GM12891 (cell line): ENCODE measurements at regions not wholly inside any gene's neighbourhood (a gene's known extent, or its start where the extent isn't known, plus 50 kb on each side); places are given as distances from the start of the nearest gene placed in this dataset.

ENCODE experiments used
- POLR2A ChIP-seq: IDR thresholded peaks from 2 replicates; pipeline ENCODE4 v1.6.1; 2011; ENCODE audit warnings: low read depth, low read length, control low read depth
- POU2F2 ChIP-seq: IDR thresholded peaks from 2 replicates; pipeline ENCODE4 v1.6.1; 2011; ENCODE audit warnings: low read depth, mild to moderate bottlenecking, control low read depth, low read length, moderate library complexity

DNA sequence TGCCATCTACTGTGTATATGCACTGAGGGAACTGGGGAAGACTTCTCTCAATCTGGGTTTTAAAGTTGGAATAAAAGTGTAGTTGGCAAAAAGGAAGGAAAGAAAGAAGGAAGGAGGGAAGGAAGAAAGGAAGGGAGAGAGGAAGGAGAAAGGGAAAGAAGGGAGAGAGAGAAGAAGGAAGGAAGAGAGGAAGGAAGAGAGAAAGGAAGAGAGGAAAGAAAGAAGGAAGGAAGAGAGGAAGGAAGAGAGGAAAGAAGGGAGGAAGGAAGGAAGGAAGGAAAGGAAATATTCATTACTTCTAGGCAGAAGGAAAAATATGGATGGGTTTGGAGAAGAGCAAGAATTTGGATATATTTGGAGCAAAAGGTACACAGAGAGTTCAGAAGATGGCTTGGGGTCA, 343.6 kb upstream of the AUTS2 start:
- TF ChIP-seq POU2F2 (no peak), POLR2A (no peak)
